Nucleus accumbens (tissue), 56 donors: ENCODE measurements at regions not wholly inside any gene's neighbourhood (a gene's known extent, or its start where the extent isn't known, plus 50 kb on each side); places are given as distances from the start of the nearest gene placed in this dataset.

Experiments
- DNase-seq, 56 donors: peaks; one replicate each; lab custom pipeline; 2025; lab: John Stamatoyannopoulos, UW

GRCh38 chr22:44616882-44617655 is 84.9 kb upstream of the PRR5 start:
- no peak for DNase-seq

- DNase-seq: no peak
Measured at GRCh38 chr22:44616461-44616860, 85.5 kb upstream of the PRR5 start.

GRCh38 chr22:44615602-44616180 is 86.3 kb upstream of the PRR5 start:
- no peak for DNase-seq

GRCh38 chr22:44615146-44615545 is 86.9 kb upstream of the PRR5 start:
- no peak for DNase-seq

- peak in 5 of 56 donors; percentile 3 to 41 (median 9) for DNase-seq
Measured at GRCh38 chr22:44613196-44613595, 88.8 kb upstream of the PRR5 start.

GRCh38 chr22:44611880-44612496 is 90.0 kb upstream of the PRR5 start:
- DNase-seq: no peak

- DNase-seq: no peak
Measured at GRCh38 chr22:44610071-44610470, 91.9 kb upstream of the PRR5 start.

GRCh38 chr22:44609400-44609988 is 92.5 kb upstream of the PRR5 start:
- no peak for DNase-seq

- DNase-seq: no peak
Measured at GRCh38 chr22:44608597-44609399, 93.2 kb upstream of the PRR5 start.

- DNase-seq: no peak
Measured at GRCh38 chr22:44606126-44606525, 95.9 kb upstream of the PRR5 start.

GRCh38 chr22:44605486-44605885 is 96.5 kb upstream of the PRR5 start:
- no peak for DNase-seq

- DNase-seq: no peak
Measured at GRCh38 chr22:44604991-44605390, 97.0 kb upstream of the PRR5 start.

- DNase-seq: no peak
Measured at GRCh38 chr22:44604455-44604854, 97.5 kb upstream of the PRR5 start.

- no peak for DNase-seq
Measured at GRCh38 chr22:44603767-44604166, 98.2 kb upstream of the PRR5 start.

GRCh38 chr22:44601725-44602124 is 100.3 kb upstream of the PRR5 start:
- DNase-seq: no peak

- DNase-seq: no peak
Measured at GRCh38 chr22:44601189-44601588, 100.8 kb upstream of the PRR5 start.

GRCh38 chr22:44600207-44600785 is 101.7 kb upstream of the PRR5 start:
- no peak for DNase-seq

GRCh38 chr22:44599500-44600140 is 101.6 kb upstream of the RTL6 start:
- no peak for DNase-seq

GRCh38 chr22:44599084-44599483 is 101.1 kb upstream of the RTL6 start:
- no peak for DNase-seq

GRCh38 chr22:44597616-44598015 is 99.6 kb upstream of the RTL6 start:
- DNase-seq: peak in 5 of 56 donors; percentile 15 to 38 (median 19)
